PC-9 (cell line): ENCODE measurements at regions not wholly inside any gene's neighbourhood (a gene's known extent, or its start where the extent isn't known, plus 50 kb on each side); places are given as distances from the start of the nearest gene placed in this dataset.

Experiments used
- EZH2 ChIP-seq: fragments of 200-600 bp; sonication (generic); IDR thresholded peaks from 2 replicates; pipeline ENCODE4 v1.8.0; 2017; ENCODE audit warnings: antibody characterized with exemption, low read depth
- TF ChIP-seq, protein P1 (sequence below): fragments of 200-600 bp; sonication (generic); conservative IDR thresholded peaks from 2 replicates; pipeline ENCODE4 v1.6.1; 2017; ENCODE audit warnings: mixed run types, antibody characterized with exemption, mild to moderate bottlenecking, moderate library complexity

DNA sequence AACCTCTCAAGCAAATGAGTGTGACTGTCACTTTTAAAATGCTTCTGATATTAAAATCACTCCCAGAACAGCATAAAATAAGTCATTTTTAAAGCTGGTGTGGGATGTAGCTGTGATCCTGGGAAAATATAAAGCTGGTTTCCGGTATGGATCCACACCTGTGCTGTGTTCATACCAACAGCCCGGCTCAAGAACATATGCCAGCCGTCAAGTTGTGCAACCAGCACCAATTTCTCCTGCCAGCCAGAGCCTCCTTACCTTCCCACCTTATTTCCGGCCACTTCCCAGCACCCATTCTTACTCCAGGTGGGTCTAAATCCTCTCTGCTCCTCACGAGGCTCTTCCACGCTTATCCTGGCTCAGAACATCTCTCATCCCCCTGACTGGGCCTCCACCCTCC is 50.9 kb upstream of the RPS6KA2 start:
- TF ChIP-seq EZH2: no peak
- TF ChIP-seq, protein P1, sequence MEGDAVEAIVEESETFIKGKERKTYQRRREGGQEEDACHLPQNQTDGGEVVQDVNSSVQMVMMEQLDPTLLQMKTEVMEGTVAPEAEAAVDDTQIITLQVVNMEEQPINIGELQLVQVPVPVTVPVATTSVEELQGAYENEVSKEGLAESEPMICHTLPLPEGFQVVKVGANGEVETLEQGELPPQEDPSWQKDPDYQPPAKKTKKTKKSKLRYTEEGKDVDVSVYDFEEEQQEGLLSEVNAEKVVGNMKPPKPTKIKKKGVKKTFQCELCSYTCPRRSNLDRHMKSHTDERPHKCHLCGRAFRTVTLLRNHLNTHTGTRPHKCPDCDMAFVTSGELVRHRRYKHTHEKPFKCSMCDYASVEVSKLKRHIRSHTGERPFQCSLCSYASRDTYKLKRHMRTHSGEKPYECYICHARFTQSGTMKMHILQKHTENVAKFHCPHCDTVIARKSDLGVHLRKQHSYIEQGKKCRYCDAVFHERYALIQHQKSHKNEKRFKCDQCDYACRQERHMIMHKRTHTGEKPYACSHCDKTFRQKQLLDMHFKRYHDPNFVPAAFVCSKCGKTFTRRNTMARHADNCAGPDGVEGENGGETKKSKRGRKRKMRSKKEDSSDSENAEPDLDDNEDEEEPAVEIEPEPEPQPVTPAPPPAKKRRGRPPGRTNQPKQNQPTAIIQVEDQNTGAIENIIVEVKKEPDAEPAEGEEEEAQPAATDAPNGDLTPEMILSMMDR: no peak
